ENCODE measurements at regions not wholly inside any gene's neighbourhood (a gene's known extent, or its start where the extent isn't known, plus 50 kb on each side); places are given as distances from the start of the nearest gene placed in this dataset.

DNA sequence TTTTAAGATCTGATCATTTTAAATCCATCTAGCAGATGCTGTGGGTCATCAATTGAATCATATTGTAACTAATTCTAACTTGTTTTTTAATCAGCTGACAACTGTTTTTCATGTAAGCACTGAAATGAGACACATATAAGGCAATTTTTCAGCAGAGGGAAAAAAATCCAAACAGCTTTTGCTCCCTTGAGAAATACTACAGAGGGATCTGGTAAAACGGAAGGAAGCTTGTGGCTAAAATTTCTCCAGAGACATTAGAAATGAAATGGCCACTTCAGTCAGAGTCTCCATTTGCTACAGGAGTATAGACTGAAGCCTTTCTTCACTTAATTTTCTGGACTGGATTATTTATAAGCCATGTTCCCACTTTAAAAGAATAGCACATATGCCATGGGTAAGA is 385.9 kb downstream of the MAN2A1 start:
- TF ChIP-seq, protein P1, sequence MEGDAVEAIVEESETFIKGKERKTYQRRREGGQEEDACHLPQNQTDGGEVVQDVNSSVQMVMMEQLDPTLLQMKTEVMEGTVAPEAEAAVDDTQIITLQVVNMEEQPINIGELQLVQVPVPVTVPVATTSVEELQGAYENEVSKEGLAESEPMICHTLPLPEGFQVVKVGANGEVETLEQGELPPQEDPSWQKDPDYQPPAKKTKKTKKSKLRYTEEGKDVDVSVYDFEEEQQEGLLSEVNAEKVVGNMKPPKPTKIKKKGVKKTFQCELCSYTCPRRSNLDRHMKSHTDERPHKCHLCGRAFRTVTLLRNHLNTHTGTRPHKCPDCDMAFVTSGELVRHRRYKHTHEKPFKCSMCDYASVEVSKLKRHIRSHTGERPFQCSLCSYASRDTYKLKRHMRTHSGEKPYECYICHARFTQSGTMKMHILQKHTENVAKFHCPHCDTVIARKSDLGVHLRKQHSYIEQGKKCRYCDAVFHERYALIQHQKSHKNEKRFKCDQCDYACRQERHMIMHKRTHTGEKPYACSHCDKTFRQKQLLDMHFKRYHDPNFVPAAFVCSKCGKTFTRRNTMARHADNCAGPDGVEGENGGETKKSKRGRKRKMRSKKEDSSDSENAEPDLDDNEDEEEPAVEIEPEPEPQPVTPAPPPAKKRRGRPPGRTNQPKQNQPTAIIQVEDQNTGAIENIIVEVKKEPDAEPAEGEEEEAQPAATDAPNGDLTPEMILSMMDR (IDR thresholded peaks at IDR 0.05) = no peak
- TF ChIP-seq ZFX (IDR thresholded peaks at IDR 0.05; ENCODE audit: borderline replicate concordance) = no peak

Measured in 22Rv1 (cell line).